GM21825 (cell line): ENCODE measurements at regions not wholly inside any gene's neighbourhood (a gene's known extent, or its start where the extent isn't known, plus 50 kb on each side); places are given as distances from the start of the nearest gene placed in this dataset.
"Not testable (repeated sequence)": the region's sequence is repeated elsewhere in the genome, so short reads cannot be mapped to it uniquely, and the experiment has no call there.

Experiments used
- ATAC-seq: cut with Tn5 transposase; IDR thresholded peaks from one replicate; pipeline ENCODE4 v1.9.1; 2021; ENCODE audit warnings: mild to moderate bottlenecking, moderate library complexity; ENCODE audit not compliant: unreplicated experiment

- no peak for ATAC-seq
Observed at GRCh38 chr2:8605351-8606065, 76.3 kb upstream of the ID2 start.

- ATAC-seq: peak; percentile 94
Observed at GRCh38 chr2:8606226-8606625, 75.6 kb upstream of the ID2 start.

GRCh38 chr2:8606649-8607550 is 75.0 kb upstream of the ID2 start:
- peak; percentile 13 for ATAC-seq

GRCh38 chr2:8607606-8608005 is 74.2 kb upstream of the ID2 start:
- no peak for ATAC-seq

GRCh38 chr2:8608411-8608954 is 73.4 kb upstream of the ID2 start:
- ATAC-seq: no peak

- no peak for ATAC-seq
Observed at GRCh38 chr2:8609357-8609811, 72.5 kb upstream of the ID2 start.

- ATAC-seq: not testable (repeated sequence)
Observed at GRCh38 chr2:8610775-8611174, 71.1 kb upstream of the ID2 start.

- no peak for ATAC-seq
Observed at GRCh38 chr2:8611246-8611645, 70.6 kb upstream of the ID2 start.

GRCh38 chr2:8611700-8612099 is 70.2 kb upstream of the ID2 start:
- no peak for ATAC-seq

- ATAC-seq: no peak
Observed at GRCh38 chr2:8612734-8613179, 69.1 kb upstream of the ID2 start.

GRCh38 chr2:8613207-8613999 is 68.5 kb upstream of the ID2 start:
- ATAC-seq: not testable (repeated sequence)

- no peak for ATAC-seq
Observed at GRCh38 chr2:8614646-8615045, 67.2 kb upstream of the ID2 start.

GRCh38 chr2:8615252-8615575 is 66.6 kb upstream of the ID2 start:
- no peak for ATAC-seq

GRCh38 chr2:8615576-8616281 is 66.1 kb upstream of the ID2 start:
- no peak for ATAC-seq

- no peak for ATAC-seq
Observed at GRCh38 chr2:8617048-8617447, 64.8 kb upstream of the ID2 start.

- ATAC-seq: no peak
Observed at GRCh38 chr2:8617590-8617989, 64.3 kb upstream of the ID2 start.

GRCh38 chr2:8619071-8619470 is 62.8 kb upstream of the ID2 start:
- no peak for ATAC-seq

GRCh38 chr2:8620611-8621382 is 61.1 kb upstream of the ID2 start:
- ATAC-seq: no peak

- no peak for ATAC-seq
Observed at GRCh38 chr2:8622199-8622911, 59.5 kb upstream of the ID2 start.
